B cell (primary cell): ENCODE measurements at regions not wholly inside any gene's neighbourhood (a gene's known extent, or its start where the extent isn't known, plus 50 kb on each side); places are given as distances from the start of the nearest gene placed in this dataset.

Source experiments
- ATAC-seq: fragments of 200-7000 bp; cut with Tn5 transposase; one replicate; pipeline ENCODE4 v1.10.0; 2021; ENCODE audit warnings: low read depth, mild to moderate bottlenecking, moderate number of reproducible peaks, moderate library complexity
- CTCF ChIA-PET: fragments of 350-600 bp; sonication (Branson Sonifier 250); formaldehyde crosslinking; loops from one replicate; lab custom pipeline; 2021; ENCODE audit warnings: antibody characterized with exemption, inconsistent platforms; lab: Charles Lee
- POLR2A ChIA-PET: fragments of 350-600 bp; sonication (Branson Sonifier 250); formaldehyde crosslinking; loops from one replicate; lab custom pipeline; 2021; ENCODE audit warnings: antibody characterized with exemption; lab: Charles Lee
- DNase-seq: peaks from one replicate; pipeline ENCODE4 v3.0.0; 2013
- H2AFZ ChIP-seq: 2 replicates; pipeline ENCODE4 v1.6.1; 2012; ENCODE audit warnings: mild to moderate bottlenecking, low read depth, low read length; ENCODE audit not compliant: insufficient read depth, poor library complexity, severe bottlenecking
- H3K27ac ChIP-seq, 2 donors: 1 replicate in 1 of 2; 2 replicates in 1 of 2; pipeline ENCODE4 v1.5.1; 2012 to 2013; ENCODE audit warnings: low read length in 2 of 2, mild to moderate bottlenecking in 2 of 2, moderate library complexity in 1 of 2
- H3K27me3 ChIP-seq, 4 experiments: fragments of 200-600 bp in 1 of 4; sonication (generic) in 1 of 4; replicated peaks in 1 of 4; 1 replicate in 2 of 4; 2 replicates in 2 of 4; pipeline versions ENCODE4 v1.6.1 to v1.7.0; 2013 to 2016; ENCODE audit warnings: low read length in 3 of 4, mild to moderate bottlenecking in 2 of 4, mixed read lengths in 1 of 4, moderate library complexity in 1 of 4; ENCODE audit not compliant: insufficient read depth in 4 of 4, control insufficient read depth in 3 of 4; ENCODE audit errors: control extremely low read depth in 1 of 4
- H3K36me3 ChIP-seq, 2 experiments: replicated peaks in 1 of 2; 1 replicate in 1 of 2; 2 replicates in 1 of 2; pipeline versions ENCODE4 v1.6.1 to v1.7.1; 2013; ENCODE audit warnings: low read length in 1 of 2; ENCODE audit not compliant: insufficient read depth in 2 of 2, control insufficient read depth in 1 of 2; ENCODE audit errors: control extremely low read depth in 1 of 2, extremely low read depth in 1 of 2
- H3K4me1 ChIP-seq, 2 donors: fragments of 200-600 bp in 1 of 2; sonication (generic) in 1 of 2; 1 replicate in 1 of 2; 2 replicates in 1 of 2; pipeline versions ENCODE4 v1.5.1 to v1.6.1; 2013 to 2017; ENCODE audit warnings: low read length in 2 of 2; ENCODE audit not compliant: control insufficient read depth in 2 of 2, insufficient read depth in 2 of 2
- H3K4me2 ChIP-seq: replicated peaks from 2 replicates; pipeline ENCODE3; 2012; ENCODE audit warnings: mild to moderate bottlenecking, low read depth, low read length; ENCODE audit not compliant: poor library complexity, severe bottlenecking
- H3K4me3 ChIP-seq, 5 experiments: fragments of 200-600 bp in 1 of 5; sonication (generic) in 1 of 5; 1 replicate in 3 of 5; 2 replicates in 2 of 5; pipeline versions ENCODE4 v1.5.1 to v1.7.0; 2011 to 2016; ENCODE audit warnings: low read length in 4 of 5, mild to moderate bottlenecking in 4 of 5, low read depth in 2 of 5, control low read depth in 1 of 5, moderate library complexity in 1 of 5; ENCODE audit not compliant: insufficient read depth in 1 of 5; ENCODE audit errors: control extremely low read depth in 1 of 5, extremely low read depth in 1 of 5
- H3K79me2 ChIP-seq: fragments of 200-600 bp; sonication (generic); one replicate; pipeline ENCODE4 v1.6.0; 2016; ENCODE audit warnings: low read length; ENCODE audit not compliant: control insufficient read depth, insufficient read depth
- H3K9ac ChIP-seq: fragments of 200-600 bp; sonication (generic); 2 replicates; pipeline ENCODE4 v1.6.1; 2017; ENCODE audit warnings: mild to moderate bottlenecking, low read length, moderate library complexity
- H3K9me3 ChIP-seq, 3 donors: one replicate each; pipeline versions ENCODE4 v1.6.1 to v1.7.1; 2013; ENCODE audit warnings: low read length in 2 of 3; ENCODE audit not compliant: control insufficient read depth in 2 of 3, insufficient read depth in 1 of 3; ENCODE audit errors: control extremely low read depth in 1 of 3
- H4K20me1 ChIP-seq: 2 replicates; pipeline ENCODE4 v1.6.0; 2012; ENCODE audit warnings: mild to moderate bottlenecking, low read length; ENCODE audit not compliant: insufficient read depth, control insufficient read depth, poor library complexity, severe bottlenecking
- H3K27ac Mint-ChIP-seq: one replicate; pipeline ENCODE4 v1.8.0; 2021; ENCODE audit warnings: mixed read lengths
- H3K27me3 Mint-ChIP-seq: one replicate; pipeline ENCODE4 v1.8.0; 2021; ENCODE audit warnings: mixed read lengths
- H3K4me1 Mint-ChIP-seq: one replicate; pipeline ENCODE4 v1.8.0; 2021; ENCODE audit warnings: mixed read lengths
- H3K4me3 Mint-ChIP-seq: one replicate; pipeline ENCODE4 v1.8.0; 2021; ENCODE audit warnings: mixed read lengths
- H3K9me3 Mint-ChIP-seq: one replicate; pipeline ENCODE4 v1.8.0; 2022; ENCODE audit warnings: mixed read lengths; ENCODE audit not compliant: insufficient read depth
- CTCF ChIP-seq: fragments of 200-600 bp; IDR thresholded peaks from one replicate; pipeline ENCODE4 v1.8.0; 2022; ENCODE audit warnings: antibody characterized with exemption, mild to moderate bottlenecking
- EZH2 ChIP-seq: IDR thresholded peaks from 2 replicates; pipeline ENCODE4 v1.6.1; 2012; ENCODE audit warnings: borderline replicate concordance, low read depth, mild to moderate bottlenecking, moderate library complexity, low read length; ENCODE audit not compliant: insufficient read depth, poor library complexity, severe bottlenecking
- WGBS: methylation state at CpG from one replicate; pipeline ENCODE4 v1.1.5; 2013; ENCODE audit warnings: missing lambda C conversion rate; ENCODE audit not compliant: insufficient coverage; 5-methylcytosine and 5-hydroxymethylcytosine counted together
- intact Hi-C: fragments of 100-400 bp; cut with micrococcal nuclease; formaldehyde crosslinking; loops from one replicate; pipeline ENCODE4 v1.10.0; 2022

- H3K4me1 ChIP-seq: no peaks in the 10 kb centered on the region
- H3K4me2 ChIP-seq: no peak overlapping the region
- Mint-ChIP-seq H3K27me3 (peaks cover 11% of the 10 kb centered on the region), H3K9me3 (no peaks in the 10 kb centered on the region), H3K27ac (no peak overlapping the region), H3K4me1 (peaks cover 2% of the 10 kb centered on the region), H3K4me3 (no peak overlapping the region)
- DNase-seq (no peak), ATAC-seq (no peak)
- H3K79me2 ChIP-seq: no peaks in the 10 kb centered on the region
- H3K27ac ChIP-seq: no peak overlapping the region
- H3K9me3 ChIP-seq: peaks cover 0 to 4% (median 0%) of the 10 kb centered on the region in 3 donors
- no peaks in the 10 kb centered on the region for H4K20me1 ChIP-seq
- no peak overlapping the region for H2AFZ ChIP-seq
- peaks cover 0 to 3% (median 0%) of the 10 kb centered on the region in 4 experiments for H3K27me3 ChIP-seq
- no peak for TF ChIP-seq EZH2
- no peak for TF ChIP-seq CTCF
- 83% methylated on average over 1 of the region's 4 CpGs for WGBS
- H3K4me3 ChIP-seq: no peak overlapping the region
- H3K9ac ChIP-seq: no peak overlapping the region
- CTCF ChIA-PET: no interaction called here
- H3K36me3 ChIP-seq: no peaks in the 10 kb centered on the region
- POLR2A ChIA-PET: no interaction called here
- intact Hi-C loops: no loop called here
Observed at GRCh38 chr10:43844221-43844620, 195.5 kb upstream of the ZNF32 start.

DNA sequence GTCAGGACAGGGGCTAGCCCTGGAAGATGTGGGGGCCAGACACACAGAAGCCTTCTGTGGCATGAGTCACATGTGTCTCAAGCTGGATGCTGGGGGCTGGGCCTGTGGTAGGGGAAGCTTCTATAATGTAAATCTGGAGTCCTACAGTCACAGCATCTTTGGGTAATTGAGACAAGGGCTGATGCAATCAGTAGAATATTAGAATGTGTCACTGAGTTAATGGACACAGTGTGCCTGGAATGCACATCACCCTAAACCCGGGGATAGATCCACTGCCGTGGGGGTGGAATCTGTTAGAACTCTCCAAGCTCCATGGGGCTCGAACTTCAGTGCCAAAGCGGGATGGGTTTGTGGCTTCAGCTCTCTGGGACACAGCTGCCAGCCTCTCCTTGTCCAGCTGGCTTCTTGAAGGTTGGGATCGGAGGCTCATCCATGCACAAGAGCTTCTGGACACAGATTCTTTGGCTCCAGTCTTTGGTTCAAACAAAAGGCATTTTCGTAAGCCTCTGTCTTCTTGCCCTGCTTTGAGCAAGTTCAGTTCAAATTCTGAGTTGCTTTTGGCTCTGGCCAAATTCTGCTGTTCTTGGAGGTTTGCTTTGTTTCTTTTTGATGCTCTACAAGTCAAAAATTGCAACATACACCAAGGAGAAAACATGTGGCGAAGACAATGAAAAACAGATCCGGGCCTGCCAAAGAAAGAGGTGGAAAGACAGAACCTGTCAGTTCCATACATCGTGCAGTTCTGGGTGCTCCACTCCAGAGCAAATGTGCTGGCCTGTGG, 194.8 kb upstream of the ZNF32 start:
- intact Hi-C loops: no loop called here
- Histone ChIP-seq H2AFZ (no peak overlapping the region), H3K27ac (no peak overlapping the region), H4K20me1 (no peaks in the 10 kb centered on the region), H3K4me1 (no peaks in the 10 kb centered on the region), H3K9me3 (peaks cover 0 to 4% (median 0%) of the 10 kb centered on the region in 3 donors), H3K79me2 (no peaks in the 10 kb centered on the region), H3K36me3 (no peaks in the 10 kb centered on the region), H3K27me3 (peaks cover 0 to 3% (median 0%) of the 10 kb centered on the region in 4 experiments), H3K4me3 (no peak overlapping the region), H3K9ac (no peak overlapping the region), H3K4me2 (no peak overlapping the region)
- no peak for ATAC-seq
- ChIA-PET POLR2A (no interaction called here), CTCF (no interaction called here)
- peaks cover 5% of the 10 kb centered on the region for H3K27me3 Mint-ChIP-seq
- 94% methylated on average over 8 of the region's 9 CpGs for WGBS
- no peaks in the 10 kb centered on the region for H3K9me3 Mint-ChIP-seq
- no peak overlapping the region for H3K27ac Mint-ChIP-seq
- no peak for DNase-seq
- no peak for TF ChIP-seq CTCF
- no peak for TF ChIP-seq EZH2
- H3K4me3 Mint-ChIP-seq: no peak overlapping the region
- peaks cover 2% of the 10 kb centered on the region for H3K4me1 Mint-ChIP-seq
